IPS-20b (cell line): ENCODE measurements at regions not wholly inside any gene's neighbourhood (a gene's known extent, or its start where the extent isn't known, plus 50 kb on each side); places are given as distances from the start of the nearest gene placed in this dataset.

Source experiments
- H3K27ac ChIP-seq: one replicate; pipeline ENCODE4 v1.5.1; 2013; ENCODE audit warnings: low read length
- H3K27me3 ChIP-seq: 2 replicates; pipeline ENCODE4 v1.6.1; 2013; ENCODE audit warnings: mild to moderate bottlenecking, low read length, inconsistent platforms; ENCODE audit not compliant: insufficient read depth
- H3K36me3 ChIP-seq: 2 replicates; pipeline ENCODE4 v1.6.1; 2013; ENCODE audit warnings: low read depth, mild to moderate bottlenecking, inconsistent platforms, low read length, moderate library complexity; ENCODE audit not compliant: insufficient read depth
- H3K4me1 ChIP-seq: 2 replicates; pipeline ENCODE4 v1.6.1; 2013; ENCODE audit warnings: mild to moderate bottlenecking, control low read depth, inconsistent platforms, low read length, moderate library complexity; ENCODE audit not compliant: insufficient read depth
- H3K4me3 ChIP-seq: 2 replicates; pipeline ENCODE4 v1.5.1; 2013; ENCODE audit warnings: mild to moderate bottlenecking, low read length, inconsistent platforms
- H3K9ac ChIP-seq: 2 replicates; pipeline ENCODE4 v1.6.1; 2013; ENCODE audit warnings: low read depth, mild to moderate bottlenecking, inconsistent platforms, low read length, moderate library complexity
- H3K9me3 ChIP-seq: 2 replicates; pipeline ENCODE4 v1.6.1; 2013; ENCODE audit warnings: mild to moderate bottlenecking, low read depth, low read length, inconsistent platforms; ENCODE audit not compliant: insufficient read depth

DNA sequence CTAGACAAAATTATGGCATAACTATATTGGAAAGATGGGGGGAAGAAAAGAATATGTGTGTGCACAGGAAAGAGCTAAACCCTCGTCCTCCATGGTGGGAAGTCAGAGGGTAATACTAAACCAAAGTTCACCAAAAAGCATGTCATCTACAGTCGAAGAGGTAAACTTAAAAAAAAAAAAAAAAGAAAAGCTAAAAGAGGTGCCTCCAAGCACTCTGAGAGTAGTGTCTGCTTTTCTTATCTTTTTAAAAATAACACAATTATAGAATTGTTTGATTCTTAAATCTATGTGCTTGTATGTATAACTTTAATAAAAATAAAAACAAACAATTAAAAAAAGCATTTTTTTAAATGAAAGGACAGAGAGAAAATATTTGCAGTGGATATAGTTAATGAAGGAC, 77.3 kb upstream of the MYCN start:
- no peaks in the 10 kb centered on the region for H3K27me3 ChIP-seq
- H3K9me3 ChIP-seq, result peaks cover 3% of the 10 kb centered on the region; the same call in 1 of the 2 replicates
- no peak overlapping the region for H3K9ac ChIP-seq
- H3K4me1 ChIP-seq, result no peaks in the 10 kb centered on the region; the same call in 1 of the 2 replicates
- no peak overlapping the region for H3K4me3 ChIP-seq
- no peaks in the 10 kb centered on the region for H3K36me3 ChIP-seq
- no peak overlapping the region for H3K27ac ChIP-seq

- H3K27ac ChIP-seq, result no peak overlapping the region
- H3K36me3 ChIP-seq, result no peaks in the 10 kb centered on the region
- H3K9ac ChIP-seq, result no peak overlapping the region
- H3K4me3 ChIP-seq, result no peak overlapping the region
- no peaks in the 10 kb centered on the region; the same call in 1 of the 2 replicates for H3K4me1 ChIP-seq
- peaks cover 3% of the 10 kb centered on the region; the same call in 1 of the 2 replicates for H3K9me3 ChIP-seq
- H3K27me3 ChIP-seq, result no peaks in the 10 kb centered on the region
Observed at GRCh38 chr2:15863494-15864175, 76.7 kb upstream of the MYCN start.

DNA sequence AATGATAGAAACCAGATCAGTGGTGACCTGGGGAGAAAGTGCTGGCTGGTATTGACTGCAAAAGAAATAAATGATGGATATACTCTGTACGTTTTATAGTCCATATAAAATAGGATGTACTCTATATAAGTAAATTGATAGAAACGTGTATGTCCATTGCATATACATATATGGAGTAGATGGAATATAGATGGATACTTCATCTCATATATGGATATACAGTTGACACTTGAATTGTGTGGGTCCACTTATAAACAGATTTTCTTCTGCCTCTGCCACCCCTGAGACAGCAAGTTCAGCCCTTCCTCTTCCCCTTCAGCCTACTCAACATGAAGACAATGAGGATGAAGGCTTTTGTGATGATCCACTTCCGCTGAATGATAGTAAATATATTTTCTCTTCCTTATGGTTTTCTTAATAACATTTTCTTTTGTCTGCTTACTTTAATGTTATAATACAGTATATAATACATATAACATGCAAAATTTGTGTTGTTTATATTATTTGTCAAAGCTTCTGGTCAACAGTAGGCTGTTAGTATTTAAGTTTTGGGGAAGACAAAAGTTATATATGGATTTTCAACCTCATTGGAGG, 76.1 kb upstream of the MYCN start:
- Histone ChIP-seq H3K36me3 (no peaks in the 10 kb centered on the region), H3K9ac (no peak overlapping the region), H3K27me3 (no peaks in the 10 kb centered on the region), H3K27ac (no peak overlapping the region), H3K4me1 (no peaks in the 10 kb centered on the region; the same call in 1 of the 2 replicates), H3K4me3 (no peak overlapping the region), H3K9me3 (peaks cover 3% of the 10 kb centered on the region; the same call in 1 of the 2 replicates)

GRCh38 chr2:15865923-15866322, 74.4 kb upstream of the MYCN start:
- Histone ChIP-seq H3K27ac (no peak overlapping the region), H3K27me3 (no peaks in the 10 kb centered on the region), H3K9me3 (peaks cover 3% of the 10 kb centered on the region; the same call in 1 of the 2 replicates)

DNA sequence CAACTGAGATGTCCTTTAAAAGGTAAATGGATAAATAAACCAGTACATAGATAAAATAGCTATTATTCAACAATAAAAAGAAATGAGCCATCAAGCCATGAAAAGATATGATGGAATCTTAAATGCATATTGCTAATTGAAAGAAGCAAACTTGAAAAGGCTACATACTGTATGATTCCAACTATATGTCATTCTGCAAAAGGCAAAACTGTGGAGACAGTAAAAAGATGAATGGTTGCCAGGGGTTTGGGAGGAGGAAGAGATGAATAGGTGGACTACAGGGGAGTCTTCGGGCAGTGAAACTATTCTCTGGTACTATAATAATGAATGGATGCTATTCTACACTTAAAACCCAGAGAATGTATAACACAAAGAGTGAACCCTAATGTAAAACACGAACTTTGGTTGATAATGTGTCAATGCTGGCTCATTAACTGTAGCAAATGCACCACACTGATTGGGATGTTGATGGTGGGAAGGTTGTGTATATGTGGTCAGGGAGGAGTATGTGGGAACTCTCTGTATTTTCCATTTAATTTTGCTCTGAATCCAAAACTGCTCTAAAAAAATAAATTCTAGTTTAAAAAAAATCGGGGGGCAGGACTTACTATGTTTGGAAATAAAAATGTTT, 73.7 kb upstream of the MYCN start:
- Histone ChIP-seq H3K36me3 (no peaks in the 10 kb centered on the region), H3K4me1 (no peaks in the 10 kb centered on the region), H3K9me3 (peaks cover 3% of the 10 kb centered on the region; the same call in 1 of the 2 replicates), H3K27me3 (no peaks in the 10 kb centered on the region), H3K4me3 (no peak overlapping the region), H3K27ac (no peak overlapping the region), H3K9ac (no peak overlapping the region)

More at GRCh38 chr2:15865923-15866322, 74.4 kb upstream of the MYCN start:
- Histone ChIP-seq H3K36me3 (no peaks in the 10 kb centered on the region), H3K4me1 (no peaks in the 10 kb centered on the region), H3K9ac (no peak overlapping the region), H3K4me3 (no peak overlapping the region)

DNA sequence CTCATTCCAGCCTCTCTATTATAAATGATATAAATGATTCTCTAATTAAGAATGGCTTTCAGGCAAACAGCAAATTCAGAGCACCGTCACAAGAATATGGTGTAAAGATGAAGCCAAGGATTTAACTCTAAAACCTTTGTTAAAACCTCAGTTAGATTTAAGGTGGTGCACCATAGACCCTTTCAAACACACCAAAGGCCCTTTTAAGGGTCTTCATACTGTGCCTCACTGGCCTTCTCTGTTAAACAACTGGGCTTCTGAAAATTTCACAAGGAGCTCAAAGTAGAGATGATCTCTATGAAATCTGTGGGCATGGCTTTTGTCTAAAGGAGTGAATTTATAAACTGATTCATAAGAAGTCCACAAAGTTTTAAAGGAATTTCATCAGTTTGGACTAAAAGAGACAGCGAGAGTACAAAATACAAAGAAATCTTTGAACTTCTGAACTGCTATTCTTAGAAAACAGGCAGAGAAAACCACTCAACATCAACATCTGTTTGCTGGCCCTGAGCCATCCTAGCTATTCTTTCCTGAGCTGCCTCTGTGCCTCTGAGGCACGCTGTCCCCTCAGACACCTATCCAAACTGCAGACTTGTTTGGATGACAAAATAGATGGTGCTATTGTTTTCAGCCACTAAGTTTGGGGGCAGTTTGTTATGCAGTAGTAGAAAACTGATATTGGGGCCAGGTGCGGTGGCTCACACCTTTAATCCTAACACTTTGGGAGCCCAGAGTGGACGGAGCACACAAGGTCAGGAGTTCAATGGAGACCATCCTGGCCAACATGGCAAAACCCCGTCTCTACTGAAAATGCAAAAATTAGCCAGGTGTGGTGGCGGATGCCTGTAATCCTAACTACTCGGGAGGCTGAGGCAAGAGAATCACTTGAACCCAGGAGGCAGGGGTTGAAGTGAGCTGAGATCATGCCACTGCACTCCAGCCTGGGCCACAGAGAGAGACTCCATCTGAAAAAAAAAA, 72.9 kb upstream of the MYCN start:
- Histone ChIP-seq H3K4me1 (no peaks in the 10 kb centered on the region), H3K9me3 (peaks cover 3% of the 10 kb centered on the region; the same call in 1 of the 2 replicates), H3K27me3 (no peaks in the 10 kb centered on the region), H3K9ac (no peak overlapping the region), H3K27ac (no peak overlapping the region), H3K36me3 (no peaks in the 10 kb centered on the region), H3K4me3 (no peak overlapping the region)

DNA sequence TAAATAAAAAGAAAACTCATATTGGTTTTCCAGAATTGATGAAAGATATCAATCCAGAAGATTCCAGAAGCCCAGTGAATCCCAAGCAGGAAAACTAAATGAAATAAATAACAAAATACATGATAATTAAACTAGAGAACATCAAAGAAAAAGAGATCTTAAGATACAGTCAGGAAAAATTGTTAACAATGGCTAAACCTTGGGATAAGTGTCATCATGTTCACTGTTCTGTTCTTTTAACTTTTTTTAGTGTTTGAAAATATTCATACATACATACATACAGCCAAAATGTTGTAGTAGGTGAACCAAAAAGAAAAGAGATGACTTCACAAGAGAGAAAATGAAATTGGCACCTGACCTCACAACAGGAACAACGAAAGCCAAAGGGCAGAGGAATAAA, 72.2 kb upstream of the MYCN start:
- no peaks in the 10 kb centered on the region for H3K36me3 ChIP-seq
- H3K27ac ChIP-seq, result no peak overlapping the region
- peaks cover 3% of the 10 kb centered on the region; the same call in 1 of the 2 replicates for H3K9me3 ChIP-seq
- no peak overlapping the region for H3K9ac ChIP-seq
- H3K4me3 ChIP-seq, result no peak overlapping the region
- H3K27me3 ChIP-seq, result no peaks in the 10 kb centered on the region
- no peaks in the 10 kb centered on the region for H3K4me1 ChIP-seq

- H3K27ac ChIP-seq, result no peak overlapping the region
- no peaks in the 10 kb centered on the region for H3K4me1 ChIP-seq
- H3K9me3 ChIP-seq, result peaks cover 3% of the 10 kb centered on the region; the same call in 1 of the 2 replicates
- H3K36me3 ChIP-seq, result no peaks in the 10 kb centered on the region
- H3K9ac ChIP-seq, result no peak overlapping the region
- no peaks in the 10 kb centered on the region for H3K27me3 ChIP-seq
- H3K4me3 ChIP-seq, result no peak overlapping the region
Observed at GRCh38 chr2:15868704-15869103, 71.6 kb upstream of the MYCN start.

DNA sequence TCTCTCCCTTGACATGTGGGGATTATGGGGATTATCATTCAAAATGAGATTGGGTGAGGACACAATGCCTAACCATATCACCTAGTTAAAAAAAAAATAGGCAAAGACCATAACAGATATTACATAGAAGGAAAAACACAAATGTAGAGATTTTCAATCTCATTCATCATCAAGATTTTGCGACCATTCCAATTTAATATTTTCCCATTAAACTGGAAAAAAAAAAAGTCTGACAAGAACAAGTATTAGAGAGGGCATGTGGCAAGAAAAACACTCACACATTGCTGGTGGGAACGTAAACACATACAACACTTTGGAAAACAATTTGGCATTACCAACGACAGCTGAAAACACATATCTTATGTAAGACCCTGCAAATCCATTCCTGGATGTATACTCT, 71.0 kb upstream of the MYCN start:
- no peaks in the 10 kb centered on the region for H3K36me3 ChIP-seq
- H3K9me3 ChIP-seq, result peaks cover 3% of the 10 kb centered on the region; the same call in 1 of the 2 replicates
- no peaks in the 10 kb centered on the region for H3K27me3 ChIP-seq
- no peak overlapping the region for H3K4me3 ChIP-seq
- no peak overlapping the region for H3K27ac ChIP-seq
- no peaks in the 10 kb centered on the region for H3K4me1 ChIP-seq
- H3K9ac ChIP-seq, result no peak overlapping the region

DNA sequence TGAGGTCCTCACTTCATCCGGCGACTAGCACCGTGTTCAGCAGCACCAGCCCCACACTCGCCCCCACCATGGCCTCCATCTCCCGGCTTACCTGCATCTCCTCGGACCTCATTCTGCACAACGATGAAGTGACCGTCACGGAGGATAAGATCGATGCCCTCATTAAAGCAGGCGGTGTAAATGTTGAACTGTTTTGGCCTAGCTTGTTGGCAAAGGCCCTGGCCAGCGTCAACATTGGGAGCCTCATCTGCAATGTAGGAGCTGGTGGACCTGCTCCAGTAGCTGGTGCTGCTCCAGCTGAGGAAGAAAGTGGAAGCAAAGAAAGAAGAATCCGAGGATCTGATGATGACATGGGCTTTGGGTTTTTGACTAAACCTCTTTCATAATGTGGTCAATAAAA, 70.5 kb upstream of the MYCN start:
- Histone ChIP-seq H3K36me3 (no peaks in the 10 kb centered on the region), H3K27me3 (no peaks in the 10 kb centered on the region), H3K27ac (no peak overlapping the region), H3K9ac (no peak overlapping the region), H3K9me3 (peaks cover 3% of the 10 kb centered on the region; the same call in 1 of the 2 replicates), H3K4me1 (no peaks in the 10 kb centered on the region), H3K4me3 (no peak overlapping the region)

GRCh38 chr2:15870565-15870964, 69.8 kb upstream of the MYCN start:
- no peaks in the 10 kb centered on the region for H3K36me3 ChIP-seq
- no peaks in the 10 kb centered on the region for H3K4me1 ChIP-seq
- H3K9me3 ChIP-seq, result peaks cover 3% of the 10 kb centered on the region; the same call in 1 of the 2 replicates
- H3K27me3 ChIP-seq, result no peaks in the 10 kb centered on the region
- no peak overlapping the region for H3K27ac ChIP-seq
- no peak overlapping the region for H3K4me3 ChIP-seq
- H3K9ac ChIP-seq, result no peak overlapping the region
